ENCODE measurements at regions not wholly inside any gene's neighbourhood (a gene's known extent, or its start where the extent isn't known, plus 50 kb on each side); places are given as distances from the start of the nearest gene placed in this dataset.
"Not testable (repeated sequence)": the region's sequence is repeated elsewhere in the genome, so short reads cannot be mapped to it uniquely, and the experiment has no call there.

DNA sequence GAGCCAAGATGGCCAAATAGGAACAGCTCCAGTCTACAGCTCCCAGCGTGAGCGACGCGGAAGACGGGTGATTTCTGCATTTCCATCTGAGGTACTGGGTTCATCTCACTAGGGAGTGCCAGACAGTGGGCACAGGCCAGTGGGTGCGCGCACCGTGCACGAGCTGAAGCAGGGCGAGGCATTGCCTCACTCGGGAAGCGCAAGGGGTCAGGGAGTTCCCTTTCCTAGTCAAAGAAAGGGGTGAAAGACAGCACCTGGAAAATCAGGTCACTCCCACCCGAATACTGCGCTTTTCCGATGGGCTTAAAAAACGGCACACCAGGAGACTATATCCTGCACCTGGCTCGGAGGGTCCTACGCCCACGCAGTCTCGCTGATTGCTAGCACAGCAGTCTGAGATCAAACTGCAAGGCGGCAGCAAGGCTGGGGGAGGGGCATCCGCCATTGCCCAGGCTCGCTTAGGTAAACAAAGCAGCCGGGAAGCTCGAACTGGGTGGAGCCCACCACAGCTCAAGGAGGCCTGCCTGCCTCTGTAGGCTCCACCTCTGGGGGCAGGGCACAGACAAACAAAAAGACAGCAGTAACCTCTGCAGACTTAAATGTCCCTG is 216.7 kb upstream of the FZD8 start:
- TF ChIP-seq, protein P1, sequence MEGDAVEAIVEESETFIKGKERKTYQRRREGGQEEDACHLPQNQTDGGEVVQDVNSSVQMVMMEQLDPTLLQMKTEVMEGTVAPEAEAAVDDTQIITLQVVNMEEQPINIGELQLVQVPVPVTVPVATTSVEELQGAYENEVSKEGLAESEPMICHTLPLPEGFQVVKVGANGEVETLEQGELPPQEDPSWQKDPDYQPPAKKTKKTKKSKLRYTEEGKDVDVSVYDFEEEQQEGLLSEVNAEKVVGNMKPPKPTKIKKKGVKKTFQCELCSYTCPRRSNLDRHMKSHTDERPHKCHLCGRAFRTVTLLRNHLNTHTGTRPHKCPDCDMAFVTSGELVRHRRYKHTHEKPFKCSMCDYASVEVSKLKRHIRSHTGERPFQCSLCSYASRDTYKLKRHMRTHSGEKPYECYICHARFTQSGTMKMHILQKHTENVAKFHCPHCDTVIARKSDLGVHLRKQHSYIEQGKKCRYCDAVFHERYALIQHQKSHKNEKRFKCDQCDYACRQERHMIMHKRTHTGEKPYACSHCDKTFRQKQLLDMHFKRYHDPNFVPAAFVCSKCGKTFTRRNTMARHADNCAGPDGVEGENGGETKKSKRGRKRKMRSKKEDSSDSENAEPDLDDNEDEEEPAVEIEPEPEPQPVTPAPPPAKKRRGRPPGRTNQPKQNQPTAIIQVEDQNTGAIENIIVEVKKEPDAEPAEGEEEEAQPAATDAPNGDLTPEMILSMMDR (IDR thresholded peaks at IDR 0.05): not testable (repeated sequence)
- not testable (repeated sequence) for TF ChIP-seq EZH2 (IDR thresholded peaks at IDR 0.05; ENCODE audit: borderline replicate concordance, insufficient read depth, low read depth, low read length, poor library complexity, severe bottlenecking)

All from B cell (primary cell).